HCT116 (cell line): ENCODE measurements at regions not wholly inside any gene's neighbourhood (a gene's known extent, or its start where the extent isn't known, plus 50 kb on each side); places are given as distances from the start of the nearest gene placed in this dataset.

Experiments
- CTCF ChIP-seq, 3 experiments: fragments of 200-600 bp in 1 of 3; sonication (generic) in 1 of 3; IDR thresholded peaks in 2 of 3; conservative IDR thresholded peaks in 1 of 3; 2 replicates each; pipeline ENCODE4 v1.5.1; 2012 to 2017; ENCODE audit warnings: low read depth in 2 of 3, low read length in 2 of 3, antibody characterized with exemption in 1 of 3, borderline replicate concordance in 1 of 3, control low read depth in 1 of 3, mild to moderate bottlenecking in 1 of 3, mixed read lengths in 1 of 3, mixed run types in 1 of 3, moderate library complexity in 1 of 3; ENCODE audit not compliant: insufficient read depth in 1 of 3
- JUND ChIP-seq: IDR thresholded peaks from 2 replicates; pipeline ENCODE4 v1.6.1; 2012
- REST ChIP-seq: IDR thresholded peaks from 2 replicates; pipeline ENCODE4 v1.6.1; 2012; ENCODE audit warnings: low read depth
- SRF ChIP-seq: IDR thresholded peaks from 2 replicates; pipeline ENCODE4 v1.6.1; 2012; ENCODE audit warnings: low read depth
- TCF7L2 ChIP-seq: IDR thresholded peaks from 2 replicates; pipeline ENCODE4 v1.7.0; 2011; ENCODE audit warnings: borderline replicate concordance, inconsistent platforms; ENCODE audit not compliant: insufficient read depth, insufficient read length; ENCODE audit errors: extremely low read depth
- ZBTB33 ChIP-seq: IDR thresholded peaks from 2 replicates; pipeline ENCODE4 v1.6.1; 2011; ENCODE audit warnings: mild to moderate bottlenecking, low read length, moderate library complexity; ENCODE audit not compliant: insufficient replicate concordance; ENCODE audit errors: extremely low read depth

- TF ChIP-seq REST (no peak), SRF (no peak), CTCF (IDR thresholded peaks at IDR 0.05 in 2 of 3, conservative IDR thresholded peaks at IDR 0.05 in 1 of 3; ENCODE audit: borderline replicate concordance in 1 of 3, insufficient read depth in 1 of 3, low read depth in 2 of 3, low read length in 2 of 3) (no peak), TCF7L2 (no peak), ZBTB33 (no peak), JUND (no peak)
Measured at GRCh38 chr4:62948108-62948507, 1461.1 kb downstream of the TECRL start.
